Colonic mucosa (tissue), 4 donors: ENCODE measurements at regions not wholly inside any gene's neighbourhood (a gene's known extent, or its start where the extent isn't known, plus 50 kb on each side); places are given as distances from the start of the nearest gene placed in this dataset.

Experiments
- DNase-seq: peaks from one replicate; pipeline ENCODE4 v3.0.0-alpha.2; 2020
- H3K27ac ChIP-seq: fragments of 200-600 bp; one replicate; pipeline ENCODE4 v1.8.0; 2021
- H3K27me3 ChIP-seq: fragments of 200-600 bp; one replicate; pipeline ENCODE4 v1.8.0; 2021
- H3K36me3 ChIP-seq: fragments of 200-600 bp; one replicate; pipeline ENCODE4 v1.8.0; 2021
- H3K4me1 ChIP-seq: fragments of 200-600 bp; one replicate; pipeline ENCODE4 v1.8.0; 2021; ENCODE audit warnings: mild to moderate bottlenecking
- H3K4me3 ChIP-seq: fragments of 200-600 bp; one replicate; pipeline ENCODE4 v1.8.0; 2021
- H3K9ac ChIP-seq, 2 donors: one replicate each; pipeline ENCODE4 v1.7.0; 2013; ENCODE audit warnings: control low read depth in 2 of 2, low read depth in 2 of 2, low read length in 2 of 2
- H3K9me3 ChIP-seq: fragments of 200-600 bp; one replicate; pipeline ENCODE4 v1.8.0; 2021
- CTCF ChIP-seq: fragments of 200-600 bp; IDR thresholded peaks from one replicate; pipeline ENCODE4 v1.8.0; 2022; ENCODE audit warnings: antibody characterized with exemption, mild to moderate bottlenecking
- intact Hi-C: fragments of 100-400 bp; cut with DNase I; formaldehyde crosslinking; loops from one replicate; pipeline ENCODE4 v1.14.1; 2022
- donor health status: healthy.
- donor health status: DM: no; HTN: no; CAD: no.
- donor health status: DM: no; HTN: no; CAD: no.

- intact Hi-C loops, result no loop called here
- Histone ChIP-seq H3K9me3 (no peaks in the 10 kb centered on the region), H3K27me3 (no peaks in the 10 kb centered on the region), H3K27ac (no peak overlapping the region), H3K4me1 (no peaks in the 10 kb centered on the region), H3K9ac (no peak overlapping the region), H3K4me3 (no peak overlapping the region), H3K36me3 (no peaks in the 10 kb centered on the region)
- TF ChIP-seq CTCF, result no peak
- DNase-seq, result no peak
Measured at GRCh38 chr14:39847194-39847593, 415.0 kb upstream of the FBXO33 start.

GRCh38 chr14:39843881-39844280 lies 411.6 kb upstream of the FBXO33 start:
- Histone ChIP-seq H3K36me3 (no peaks in the 10 kb centered on the region), H3K9ac (no peak overlapping the region), H3K4me3 (no peak overlapping the region), H3K4me1 (no peaks in the 10 kb centered on the region), H3K9me3 (no peaks in the 10 kb centered on the region), H3K27me3 (no peaks in the 10 kb centered on the region), H3K27ac (no peak overlapping the region)
- DNase-seq, result no peak
- intact Hi-C loops, result no loop called here
- TF ChIP-seq CTCF, result no peak

GRCh38 chr14:39841088-39841487 lies 408.9 kb upstream of the FBXO33 start:
- Histone ChIP-seq H3K27me3 (no peaks in the 10 kb centered on the region), H3K9me3 (no peaks in the 10 kb centered on the region), H3K4me3 (no peak overlapping the region), H3K9ac (no peak overlapping the region), H3K4me1 (no peaks in the 10 kb centered on the region), H3K27ac (no peak overlapping the region), H3K36me3 (no peaks in the 10 kb centered on the region)
- TF ChIP-seq CTCF, result no peak
- intact Hi-C loops, result no loop called here
- no peak for DNase-seq

- Histone ChIP-seq H3K4me1 (no peaks in the 10 kb centered on the region), H3K27ac (no peak overlapping the region), H3K9ac (no peak overlapping the region), H3K4me3 (no peak overlapping the region), H3K27me3 (no peaks in the 10 kb centered on the region), H3K36me3 (no peaks in the 10 kb centered on the region), H3K9me3 (no peaks in the 10 kb centered on the region)
- no peak for TF ChIP-seq CTCF
- DNase-seq, result no peak
- intact Hi-C loops, result no loop called here
Measured at GRCh38 chr14:39827901-39828655, 395.8 kb upstream of the FBXO33 start.

- no peaks in the 10 kb centered on the region for H3K4me1 ChIP-seq
- no peaks in the 10 kb centered on the region for H3K27me3 ChIP-seq
- H3K4me3 ChIP-seq, result no peak overlapping the region
- H3K27ac ChIP-seq, result no peak overlapping the region
- no peak for DNase-seq
- no peaks in the 10 kb centered on the region for H3K9me3 ChIP-seq
- no peak for TF ChIP-seq CTCF
- no peaks in the 10 kb centered on the region for H3K36me3 ChIP-seq
- intact Hi-C loops, result no loop called here
- H3K9ac ChIP-seq, result no peak overlapping the region
Measured at GRCh38 chr14:39812532-39813320, 380.5 kb upstream of the FBXO33 start.
